ENCODE measurements at regions not wholly inside any gene's neighbourhood (a gene's known extent, or its start where the extent isn't known, plus 50 kb on each side); places are given as distances from the start of the nearest gene placed in this dataset.

DNA sequence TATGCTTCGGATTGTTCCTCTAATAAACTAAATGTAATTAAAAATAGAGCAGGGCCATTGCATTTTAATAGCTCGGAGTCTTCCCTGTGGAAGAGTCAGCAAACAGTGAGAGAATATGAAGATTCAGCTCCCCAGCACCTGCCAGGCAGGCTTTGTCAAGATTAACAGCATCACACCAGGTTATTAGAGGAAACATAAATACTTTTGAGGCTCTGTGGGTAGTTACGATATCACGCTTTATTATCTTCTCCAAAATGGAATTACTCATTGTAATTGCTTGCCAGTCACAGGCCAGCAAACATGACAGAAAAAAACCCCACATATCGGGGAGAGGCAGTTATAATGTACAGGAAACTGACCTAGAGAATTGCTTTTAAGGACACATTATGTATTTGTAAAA is 303.9 kb downstream of the CPS1 start:
- TF ChIP-seq POLR2A (IDR thresholded peaks at IDR 0.05): no peak
- TF ChIP-seq, protein P1, sequence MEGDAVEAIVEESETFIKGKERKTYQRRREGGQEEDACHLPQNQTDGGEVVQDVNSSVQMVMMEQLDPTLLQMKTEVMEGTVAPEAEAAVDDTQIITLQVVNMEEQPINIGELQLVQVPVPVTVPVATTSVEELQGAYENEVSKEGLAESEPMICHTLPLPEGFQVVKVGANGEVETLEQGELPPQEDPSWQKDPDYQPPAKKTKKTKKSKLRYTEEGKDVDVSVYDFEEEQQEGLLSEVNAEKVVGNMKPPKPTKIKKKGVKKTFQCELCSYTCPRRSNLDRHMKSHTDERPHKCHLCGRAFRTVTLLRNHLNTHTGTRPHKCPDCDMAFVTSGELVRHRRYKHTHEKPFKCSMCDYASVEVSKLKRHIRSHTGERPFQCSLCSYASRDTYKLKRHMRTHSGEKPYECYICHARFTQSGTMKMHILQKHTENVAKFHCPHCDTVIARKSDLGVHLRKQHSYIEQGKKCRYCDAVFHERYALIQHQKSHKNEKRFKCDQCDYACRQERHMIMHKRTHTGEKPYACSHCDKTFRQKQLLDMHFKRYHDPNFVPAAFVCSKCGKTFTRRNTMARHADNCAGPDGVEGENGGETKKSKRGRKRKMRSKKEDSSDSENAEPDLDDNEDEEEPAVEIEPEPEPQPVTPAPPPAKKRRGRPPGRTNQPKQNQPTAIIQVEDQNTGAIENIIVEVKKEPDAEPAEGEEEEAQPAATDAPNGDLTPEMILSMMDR (IDR thresholded peaks at IDR 0.05): no peak
